PFSK-1 (cell line): ENCODE measurements at regions not wholly inside any gene's neighbourhood (a gene's known extent, or its start where the extent isn't known, plus 50 kb on each side); places are given as distances from the start of the nearest gene placed in this dataset.

ENCODE experiments used
- POLR2AphosphoS5 ChIP-seq: IDR thresholded peaks from 2 replicates; pipeline ENCODE4 v1.6.1; 2012; ENCODE audit warnings: low read depth, mild to moderate bottlenecking, control low read depth, low read length, moderate library complexity
- TF ChIP-seq, protein P1 (sequence below), 2 experiments: IDR thresholded peaks; 2 replicates each; pipeline versions ENCODE4 v1.6.1 to v1.8.0; 2011 to 2012; ENCODE audit warnings: low read depth in 2 of 2, low read length in 2 of 2, control low read depth in 1 of 2, inconsistent platforms in 1 of 2, mild to moderate bottlenecking in 1 of 2, moderate library complexity in 1 of 2; ENCODE audit not compliant: insufficient read depth in 1 of 2

DNA sequence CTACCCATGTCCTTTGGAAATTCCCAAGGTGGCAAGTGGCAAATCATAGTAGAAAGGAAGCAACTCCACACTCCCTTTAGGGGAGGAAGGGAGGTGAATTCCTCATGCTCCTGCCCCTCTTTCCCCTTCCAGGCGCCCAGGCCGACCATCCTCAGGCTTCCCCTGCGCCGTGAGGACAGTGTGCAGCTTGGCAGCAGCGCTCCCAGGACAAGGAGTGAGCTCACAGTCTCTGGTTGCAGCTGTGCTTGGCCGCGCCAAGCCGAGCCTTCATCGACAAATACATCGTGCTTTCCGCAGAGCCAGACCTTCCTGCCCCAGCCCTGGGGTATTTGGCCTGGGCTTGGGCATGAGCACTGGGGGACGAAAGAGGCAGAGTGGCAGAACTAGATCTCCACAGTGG lies 112.6 kb downstream of the ENGASE start:
- TF ChIP-seq POLR2AphosphoS5, result no peak
- TF ChIP-seq, protein P1, sequence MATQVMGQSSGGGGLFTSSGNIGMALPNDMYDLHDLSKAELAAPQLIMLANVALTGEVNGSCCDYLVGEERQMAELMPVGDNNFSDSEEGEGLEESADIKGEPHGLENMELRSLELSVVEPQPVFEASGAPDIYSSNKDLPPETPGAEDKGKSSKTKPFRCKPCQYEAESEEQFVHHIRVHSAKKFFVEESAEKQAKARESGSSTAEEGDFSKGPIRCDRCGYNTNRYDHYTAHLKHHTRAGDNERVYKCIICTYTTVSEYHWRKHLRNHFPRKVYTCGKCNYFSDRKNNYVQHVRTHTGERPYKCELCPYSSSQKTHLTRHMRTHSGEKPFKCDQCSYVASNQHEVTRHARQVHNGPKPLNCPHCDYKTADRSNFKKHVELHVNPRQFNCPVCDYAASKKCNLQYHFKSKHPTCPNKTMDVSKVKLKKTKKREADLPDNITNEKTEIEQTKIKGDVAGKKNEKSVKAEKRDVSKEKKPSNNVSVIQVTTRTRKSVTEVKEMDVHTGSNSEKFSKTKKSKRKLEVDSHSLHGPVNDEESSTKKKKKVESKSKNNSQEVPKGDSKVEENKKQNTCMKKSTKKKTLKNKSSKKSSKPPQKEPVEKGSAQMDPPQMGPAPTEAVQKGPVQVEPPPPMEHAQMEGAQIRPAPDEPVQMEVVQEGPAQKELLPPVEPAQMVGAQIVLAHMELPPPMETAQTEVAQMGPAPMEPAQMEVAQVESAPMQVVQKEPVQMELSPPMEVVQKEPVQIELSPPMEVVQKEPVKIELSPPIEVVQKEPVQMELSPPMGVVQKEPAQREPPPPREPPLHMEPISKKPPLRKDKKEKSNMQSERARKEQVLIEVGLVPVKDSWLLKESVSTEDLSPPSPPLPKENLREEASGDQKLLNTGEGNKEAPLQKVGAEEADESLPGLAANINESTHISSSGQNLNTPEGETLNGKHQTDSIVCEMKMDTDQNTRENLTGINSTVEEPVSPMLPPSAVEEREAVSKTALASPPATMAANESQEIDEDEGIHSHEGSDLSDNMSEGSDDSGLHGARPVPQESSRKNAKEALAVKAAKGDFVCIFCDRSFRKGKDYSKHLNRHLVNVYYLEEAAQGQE (IDR thresholded peaks at IDR 0.05; ENCODE audit: insufficient read depth in 1 of 2, low read depth in 2 of 2, low read length in 2 of 2), result no peak
